ENCODE measurements at regions not wholly inside any gene's neighbourhood (a gene's known extent, or its start where the extent isn't known, plus 50 kb on each side); places are given as distances from the start of the nearest gene placed in this dataset.

GRCh38 chr13:66106246-66106645 is 1123.9 kb downstream of the PCDH9 start:
- TF ChIP-seq CTCF (IDR thresholded peaks at IDR 0.05) (no peak), POLR2A (IDR thresholded peaks at IDR 0.05) (no peak)

Measured in ovary (tissue), 3 donors.